KMS-11 (cell line): ENCODE measurements at regions not wholly inside any gene's neighbourhood (a gene's known extent, or its start where the extent isn't known, plus 50 kb on each side); places are given as distances from the start of the nearest gene placed in this dataset.

Source experiments
- H2AFZ ChIP-seq: fragments of 200-600 bp; sonication (generic); 2 replicates; pipeline ENCODE4 v1.6.1; 2016; ENCODE audit warnings: antibody characterized with exemption, mixed run types, low read depth
- H3K27ac ChIP-seq: fragments of 200-600 bp; sonication (generic); 2 replicates; pipeline ENCODE4 v1.6.1; 2016; ENCODE audit warnings: mild to moderate bottlenecking, mixed run types
- H3K27me3 ChIP-seq: fragments of 200-600 bp; sonication (generic); 2 replicates; pipeline ENCODE4 v1.6.1; 2017; ENCODE audit warnings: mild to moderate bottlenecking, low read depth, mixed run types, moderate library complexity; ENCODE audit not compliant: insufficient read depth
- H3K36me3 ChIP-seq: fragments of 200-600 bp; sonication (generic); 2 replicates; pipeline ENCODE4 v1.6.1; 2017; ENCODE audit warnings: mild to moderate bottlenecking, mixed run types; ENCODE audit not compliant: insufficient read depth
- H3K4me1 ChIP-seq: fragments of 200-600 bp; sonication (generic); 2 replicates; pipeline ENCODE4 v1.6.1; 2016; ENCODE audit warnings: mild to moderate bottlenecking, low read depth, mixed run types; ENCODE audit not compliant: poor library complexity, severe bottlenecking
- H3K4me2 ChIP-seq: fragments of 200-600 bp; sonication (generic); 2 replicates; pipeline ENCODE4 v1.7.0; 2016; ENCODE audit warnings: mild to moderate bottlenecking, mixed run types
- H3K4me3 ChIP-seq: fragments of 200-600 bp; sonication (generic); IDR thresholded peaks from 2 replicates; pipeline ENCODE4 v1.6.1; 2017; ENCODE audit warnings: low read depth, low read length, mixed read lengths; ENCODE audit not compliant: insufficient read depth
- H3K79me2 ChIP-seq: fragments of 200-600 bp; sonication (generic); 2 replicates; pipeline ENCODE4 v1.6.1; 2016; ENCODE audit warnings: low read depth, mixed run types; ENCODE audit not compliant: insufficient read depth
- H3K9ac ChIP-seq: fragments of 200-600 bp; sonication (generic); 2 replicates; pipeline ENCODE4 v1.6.1; 2016; ENCODE audit warnings: mild to moderate bottlenecking, mixed run types
- H4K20me1 ChIP-seq: fragments of 200-600 bp; sonication (generic); 2 replicates; pipeline ENCODE4 v1.6.1; 2016; ENCODE audit warnings: mild to moderate bottlenecking, mixed run types; ENCODE audit not compliant: insufficient read depth
- CTCF ChIP-seq: fragments of 200-600 bp; sonication (generic); conservative IDR thresholded peaks from 2 replicates; pipeline ENCODE4 v1.6.1; 2017; ENCODE audit warnings: low read depth, mild to moderate bottlenecking, antibody characterized with exemption, low read length, moderate library complexity, mixed read lengths

GRCh38 chr2:133840761-133841160 is 272.5 kb upstream of the NCKAP5 start:
- no peaks in the 10 kb centered on the region for H3K27me3 ChIP-seq
- H3K79me2 ChIP-seq: no peaks in the 10 kb centered on the region
- H3K36me3 ChIP-seq: no peaks in the 10 kb centered on the region
- H3K27ac ChIP-seq: no peak overlapping the region
- no peak overlapping the region for H3K9ac ChIP-seq
- H3K4me1 ChIP-seq: no peaks in the 10 kb centered on the region
- no peak overlapping the region for H3K4me3 ChIP-seq
- H4K20me1 ChIP-seq: no peaks in the 10 kb centered on the region
- no peak overlapping the region for H2AFZ ChIP-seq
- H3K4me2 ChIP-seq: no peak overlapping the region
- no peak for TF ChIP-seq CTCF

GRCh38 chr2:133841900-133842299 is 273.6 kb upstream of the NCKAP5 start:
- no peak overlapping the region for H3K27ac ChIP-seq
- no peaks in the 10 kb centered on the region for H4K20me1 ChIP-seq
- no peak overlapping the region for H3K9ac ChIP-seq
- H3K4me2 ChIP-seq: no peak overlapping the region
- no peaks in the 10 kb centered on the region for H3K4me1 ChIP-seq
- no peak overlapping the region for H2AFZ ChIP-seq
- H3K79me2 ChIP-seq: no peaks in the 10 kb centered on the region
- no peak for TF ChIP-seq CTCF
- H3K36me3 ChIP-seq: no peaks in the 10 kb centered on the region
- H3K4me3 ChIP-seq: no peak overlapping the region
- H3K27me3 ChIP-seq: no peaks in the 10 kb centered on the region

DNA sequence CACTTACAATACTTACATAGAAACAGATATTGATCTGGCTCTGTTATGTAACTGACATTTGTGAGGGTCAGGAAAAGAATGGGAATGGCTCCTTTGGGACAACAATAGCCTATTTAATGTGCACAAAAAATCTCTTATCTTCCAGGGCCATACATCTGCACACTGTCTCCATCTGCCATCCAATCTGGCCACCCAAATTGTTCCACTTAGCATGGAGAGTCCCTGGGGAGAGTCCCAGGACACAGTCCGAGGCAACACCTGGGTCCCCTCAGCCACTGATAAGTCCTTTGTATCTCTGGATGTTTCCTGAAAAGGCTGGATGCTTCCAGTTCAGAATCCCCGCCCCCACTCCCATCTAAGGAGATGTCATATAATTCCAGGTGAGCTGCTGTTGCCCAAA is 274.2 kb upstream of the NCKAP5 start:
- Histone ChIP-seq H3K27ac (no peak overlapping the region), H3K4me2 (no peak overlapping the region)
- TF ChIP-seq CTCF: no peak

GRCh38 chr2:133843091-133843490 is 274.8 kb upstream of the NCKAP5 start:
- Histone ChIP-seq H3K36me3 (no peaks in the 10 kb centered on the region), H3K79me2 (no peaks in the 10 kb centered on the region), H4K20me1 (no peaks in the 10 kb centered on the region), H3K4me1 (no peaks in the 10 kb centered on the region), H2AFZ (no peak overlapping the region), H3K4me3 (no peak overlapping the region), H3K9ac (no peak overlapping the region), H3K27ac (no peak overlapping the region), H3K4me2 (no peak overlapping the region), H3K27me3 (no peaks in the 10 kb centered on the region)
- no peak for TF ChIP-seq CTCF

More for the DNA sequence above, 274.2 kb upstream of the NCKAP5 start:
- Histone ChIP-seq H3K4me1 (no peaks in the 10 kb centered on the region), H2AFZ (no peak overlapping the region), H3K27me3 (no peaks in the 10 kb centered on the region), H3K4me3 (no peak overlapping the region), H4K20me1 (no peaks in the 10 kb centered on the region), H3K9ac (no peak overlapping the region), H3K36me3 (no peaks in the 10 kb centered on the region), H3K79me2 (no peaks in the 10 kb centered on the region)
